T-helper 1 cell treated with Interleukin-12 subunit alpha and Interleukin-12 subunit beta and Interleukin-4 antibody, amounts not matched to agents 30 μg/mL and 1 μg/mL, for 36 hours (primary cell): ENCODE measurements at regions not wholly inside any gene's neighbourhood (a gene's known extent, or its start where the extent isn't known, plus 50 kb on each side); places are given as distances from the start of the nearest gene placed in this dataset.
"Not testable (repeated sequence)": the region's sequence is repeated elsewhere in the genome, so short reads cannot be mapped to it uniquely, and the experiment has no call there.

Source experiments
- H3K27ac Mint-ChIP-seq: one replicate; pipeline ENCODE4 v1.8.0; 2021; ENCODE audit warnings: mild to moderate bottlenecking, mixed read lengths
- H3K27me3 Mint-ChIP-seq: one replicate; pipeline ENCODE4 v1.8.0; 2021; ENCODE audit warnings: low read depth, mixed read lengths
- H3K36me3 Mint-ChIP-seq: one replicate; pipeline ENCODE4 v1.8.0; 2021; ENCODE audit warnings: low read depth, mixed read lengths
- H3K4me1 Mint-ChIP-seq: one replicate; pipeline ENCODE4 v1.8.0; 2021; ENCODE audit warnings: low read depth, mixed read lengths
- H3K4me3 Mint-ChIP-seq: one replicate; pipeline ENCODE4 v1.8.0; 2021; ENCODE audit warnings: mild to moderate bottlenecking, moderate library complexity, mixed read lengths
- H3K9me3 Mint-ChIP-seq: one replicate; pipeline ENCODE4 v1.8.0; 2021; ENCODE audit warnings: mixed read lengths

DNA sequence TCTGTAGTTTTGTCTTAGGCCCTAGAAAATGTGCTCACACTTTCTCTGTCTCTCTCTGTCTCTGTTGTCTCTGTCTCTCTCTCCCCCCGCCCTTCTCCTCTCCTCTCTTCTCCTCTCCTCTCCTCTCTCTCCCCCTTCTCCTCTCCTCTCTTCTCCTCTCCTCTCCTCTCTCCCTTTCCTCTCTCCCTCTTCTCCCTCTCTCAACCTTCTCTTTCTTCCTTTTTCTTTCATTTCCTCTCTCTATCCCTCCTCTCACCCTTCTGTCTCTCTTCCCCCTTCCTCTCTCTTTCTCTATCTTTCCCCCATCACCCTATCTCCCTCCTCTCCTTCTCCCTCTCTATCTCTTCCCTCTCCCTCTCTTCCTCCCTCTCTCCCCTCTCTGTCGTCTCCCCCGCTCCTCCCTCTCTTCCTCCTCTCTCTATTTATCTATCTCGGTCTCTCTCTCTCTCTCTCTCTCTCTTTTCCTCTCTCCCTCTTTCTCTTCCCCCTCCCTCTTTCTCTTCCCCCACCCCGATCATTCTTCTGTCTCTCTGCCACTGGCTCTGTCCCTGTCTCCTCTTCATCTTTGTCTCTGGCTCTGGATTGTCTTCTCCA is 107.2 kb upstream of the C16orf82 start:
- Mint-ChIP-seq H3K4me3 (no peak overlapping the region), H3K27ac (no peak overlapping the region), H3K4me1 (no peaks in the 10 kb centered on the region), H3K36me3 (no peaks in the 10 kb centered on the region), H3K9me3 (no peaks in the 10 kb centered on the region), H3K27me3 (no peaks in the 10 kb centered on the region)

DNA sequence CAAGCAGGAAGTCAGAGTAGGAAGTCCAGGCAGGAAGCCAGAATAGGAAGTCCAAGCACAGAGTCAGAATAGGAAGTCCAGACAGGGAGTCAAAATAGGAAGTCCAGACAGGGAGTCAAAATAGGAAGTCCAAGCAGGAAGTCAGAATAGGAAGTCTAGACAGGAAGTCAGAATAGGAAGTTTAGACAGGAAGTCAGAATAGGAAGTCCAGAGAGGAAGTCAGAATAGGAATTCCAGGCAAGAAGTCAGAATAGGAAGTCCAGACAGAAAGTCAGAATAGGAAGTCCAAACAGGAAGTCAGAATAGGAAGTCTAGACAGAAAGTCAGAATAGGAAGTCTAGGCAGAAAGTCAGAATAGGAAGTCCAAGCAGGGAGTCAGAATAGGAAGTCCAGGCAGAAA is 105.3 kb upstream of the C16orf82 start:
- Mint-ChIP-seq H3K4me3 (no peak overlapping the region), H3K4me1 (no peaks in the 10 kb centered on the region), H3K27ac (no peak overlapping the region)

DNA sequence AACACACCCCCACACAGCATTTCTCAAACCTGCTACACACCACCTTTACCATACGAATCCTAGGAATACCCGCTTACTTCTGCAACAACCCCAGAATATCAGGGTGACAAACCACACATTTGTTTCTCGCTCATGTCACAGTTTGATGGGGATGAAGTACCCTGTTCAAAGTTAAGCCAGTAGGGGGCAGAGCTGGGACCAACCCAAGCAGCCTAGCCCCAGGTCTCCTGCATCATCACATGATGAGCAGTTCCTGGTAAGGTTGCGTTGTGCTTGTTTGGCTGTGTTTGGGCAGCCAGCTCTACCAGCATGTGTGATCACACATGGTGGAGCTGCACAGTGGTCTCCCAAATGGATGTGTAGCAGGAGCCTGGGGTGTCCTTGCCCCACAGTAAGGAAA is 103.6 kb upstream of the C16orf82 start:
- no peaks in the 10 kb centered on the region for H3K9me3 Mint-ChIP-seq
- H3K4me3 Mint-ChIP-seq: no peak overlapping the region
- H3K36me3 Mint-ChIP-seq: no peaks in the 10 kb centered on the region
- H3K27me3 Mint-ChIP-seq: no peaks in the 10 kb centered on the region
- H3K27ac Mint-ChIP-seq: no peak overlapping the region
- no peaks in the 10 kb centered on the region for H3K4me1 Mint-ChIP-seq

More for the DNA sequence above, 105.3 kb upstream of the C16orf82 start:
- Mint-ChIP-seq H3K27me3 (no peaks in the 10 kb centered on the region), H3K9me3 (no peaks in the 10 kb centered on the region), H3K36me3 (no peaks in the 10 kb centered on the region)

DNA sequence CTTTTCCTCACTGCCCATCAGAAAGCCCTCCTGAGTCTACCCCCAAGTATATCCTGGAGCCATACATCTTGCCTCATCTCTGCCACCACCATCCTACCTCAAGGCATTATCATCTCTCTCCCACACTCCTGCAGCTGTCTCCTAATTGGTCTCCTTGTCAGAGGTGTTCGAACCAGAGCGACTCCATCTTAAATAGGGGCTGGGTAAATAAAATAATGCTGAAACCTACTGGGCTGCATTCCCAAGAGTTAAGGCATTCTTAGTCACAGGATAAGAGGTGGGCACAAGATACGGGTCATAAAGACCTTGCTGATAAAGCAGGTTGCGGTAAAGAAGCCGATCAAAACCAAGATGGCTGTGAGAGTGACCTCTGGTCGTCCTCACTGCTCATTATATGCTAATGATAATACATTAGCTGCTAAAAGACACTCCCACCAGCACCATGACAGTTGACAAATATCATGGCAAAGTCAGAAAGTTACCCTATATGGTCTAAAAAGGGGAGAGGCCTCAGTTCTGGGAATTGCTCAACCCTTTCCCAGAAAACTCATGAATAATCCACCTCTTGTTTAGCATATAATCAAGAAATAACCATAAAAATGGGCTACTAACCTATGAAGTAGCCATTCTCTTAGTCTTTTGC is 97.0 kb upstream of the C16orf82 start:
- H3K36me3 Mint-ChIP-seq: no peaks in the 10 kb centered on the region
- H3K27me3 Mint-ChIP-seq: no peaks in the 10 kb centered on the region
- no peak overlapping the region for H3K27ac Mint-ChIP-seq
- H3K4me1 Mint-ChIP-seq: no peaks in the 10 kb centered on the region
- H3K9me3 Mint-ChIP-seq: no peaks in the 10 kb centered on the region
- no peak overlapping the region for H3K4me3 Mint-ChIP-seq

DNA sequence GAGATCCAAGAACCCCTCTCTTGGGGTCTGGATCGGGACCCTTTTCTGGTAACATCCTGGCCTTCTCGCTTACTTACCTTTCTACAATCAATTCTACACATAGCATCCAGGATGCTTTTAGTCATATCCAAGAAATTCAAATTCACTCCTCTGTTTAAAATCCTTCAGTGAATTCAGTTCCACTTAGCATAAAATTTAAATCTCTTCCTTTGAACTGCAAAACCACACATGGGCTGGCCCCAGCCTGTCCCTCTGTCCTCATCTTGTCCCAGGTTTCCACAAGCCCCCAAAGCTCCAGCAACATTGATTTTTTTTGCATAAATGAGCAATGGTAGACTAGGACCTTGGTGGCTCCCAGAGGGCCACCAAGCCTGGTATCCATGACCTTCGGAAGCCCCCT is 96.4 kb upstream of the C16orf82 start:
- H3K9me3 Mint-ChIP-seq: no peaks in the 10 kb centered on the region
- no peaks in the 10 kb centered on the region for H3K36me3 Mint-ChIP-seq
- no peaks in the 10 kb centered on the region for H3K4me1 Mint-ChIP-seq
- H3K27me3 Mint-ChIP-seq: no peaks in the 10 kb centered on the region
- no peak overlapping the region for H3K4me3 Mint-ChIP-seq
- no peak overlapping the region for H3K27ac Mint-ChIP-seq

DNA sequence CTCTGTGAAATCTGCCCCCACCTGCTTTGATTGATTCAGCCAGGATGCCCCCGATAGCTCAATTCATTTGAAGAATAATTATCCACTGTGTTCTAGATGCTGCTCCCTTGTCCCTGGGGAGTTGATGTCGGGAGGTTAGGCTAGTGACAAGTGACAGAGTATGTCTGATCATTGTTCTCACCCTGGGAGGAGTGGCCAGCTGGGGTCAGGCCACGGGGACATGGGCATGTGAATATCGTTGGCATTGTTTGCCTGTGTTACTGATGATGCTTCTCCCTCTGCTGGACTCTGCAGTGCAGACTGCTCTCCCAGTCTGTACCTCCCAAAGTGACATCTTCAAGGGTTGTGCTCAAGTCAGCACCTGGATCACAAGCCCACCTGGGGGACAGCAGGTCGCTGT is 89.9 kb upstream of the C16orf82 start:
- no peak overlapping the region for H3K27ac Mint-ChIP-seq
- H3K36me3 Mint-ChIP-seq: no peaks in the 10 kb centered on the region
- H3K4me3 Mint-ChIP-seq: no peak overlapping the region
- no peaks in the 10 kb centered on the region for H3K4me1 Mint-ChIP-seq
- no peaks in the 10 kb centered on the region for H3K9me3 Mint-ChIP-seq
- H3K27me3 Mint-ChIP-seq: no peaks in the 10 kb centered on the region

DNA sequence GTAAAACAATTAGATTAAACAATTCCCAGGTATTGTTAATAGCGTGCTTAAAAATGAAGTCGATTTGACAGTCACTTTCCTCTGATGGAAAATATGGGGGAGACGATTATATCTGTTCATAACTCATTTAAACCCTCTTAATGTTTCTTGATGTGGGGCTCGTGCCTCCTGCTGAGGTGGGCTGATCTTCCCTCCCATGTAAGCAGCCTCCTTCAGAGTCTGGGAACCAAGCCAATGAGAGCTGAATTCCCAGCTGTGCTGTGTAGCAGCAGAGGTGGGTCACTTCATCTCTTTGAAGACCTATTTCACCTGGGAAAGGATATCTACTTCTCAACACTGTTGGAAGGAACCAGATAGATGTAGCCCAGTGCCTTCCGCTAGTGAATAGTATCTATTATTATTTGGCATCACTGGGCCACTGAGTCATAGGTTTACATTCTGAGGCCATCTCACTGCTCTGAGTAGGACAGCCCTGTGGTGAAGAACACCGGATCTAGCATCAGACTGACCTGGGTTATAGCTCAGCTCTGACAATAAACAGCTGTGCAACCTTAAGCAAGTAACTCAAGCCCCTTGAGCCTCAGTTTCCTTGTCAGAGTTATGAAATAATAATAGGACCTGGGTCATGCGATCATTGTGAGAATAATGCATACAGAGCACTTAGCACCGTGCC is 85.3 kb upstream of the C16orf82 start:
- no peak overlapping the region for H3K4me3 Mint-ChIP-seq
- no peaks in the 10 kb centered on the region for H3K27me3 Mint-ChIP-seq
- no peaks in the 10 kb centered on the region for H3K4me1 Mint-ChIP-seq
- H3K36me3 Mint-ChIP-seq: no peaks in the 10 kb centered on the region
- no peaks in the 10 kb centered on the region for H3K9me3 Mint-ChIP-seq
- H3K27ac Mint-ChIP-seq: no peak overlapping the region

DNA sequence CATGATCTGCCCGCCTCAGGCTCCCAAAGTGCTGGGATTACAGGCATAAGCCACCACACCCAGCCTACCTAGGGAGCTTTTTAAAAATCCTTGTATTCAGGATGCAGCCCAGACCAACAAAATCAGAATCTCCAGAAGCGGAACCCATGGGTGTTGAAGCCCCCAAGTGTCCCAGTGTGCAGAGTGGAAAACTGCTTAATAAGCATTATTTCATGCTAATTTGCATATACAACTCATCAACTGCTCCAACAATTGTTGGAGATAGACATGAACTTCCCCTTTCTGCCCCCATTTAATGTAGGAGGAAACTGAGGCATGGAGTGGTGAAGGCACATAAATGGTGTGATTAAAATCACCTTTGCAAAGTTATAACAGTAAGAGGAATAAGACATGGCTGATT is 84.3 kb upstream of the C16orf82 start:
- H3K4me1 Mint-ChIP-seq: no peaks in the 10 kb centered on the region
- no peak overlapping the region for H3K4me3 Mint-ChIP-seq
- no peaks in the 10 kb centered on the region for H3K36me3 Mint-ChIP-seq
- H3K27ac Mint-ChIP-seq: no peak overlapping the region
- no peaks in the 10 kb centered on the region for H3K27me3 Mint-ChIP-seq
- H3K9me3 Mint-ChIP-seq: no peaks in the 10 kb centered on the region

DNA sequence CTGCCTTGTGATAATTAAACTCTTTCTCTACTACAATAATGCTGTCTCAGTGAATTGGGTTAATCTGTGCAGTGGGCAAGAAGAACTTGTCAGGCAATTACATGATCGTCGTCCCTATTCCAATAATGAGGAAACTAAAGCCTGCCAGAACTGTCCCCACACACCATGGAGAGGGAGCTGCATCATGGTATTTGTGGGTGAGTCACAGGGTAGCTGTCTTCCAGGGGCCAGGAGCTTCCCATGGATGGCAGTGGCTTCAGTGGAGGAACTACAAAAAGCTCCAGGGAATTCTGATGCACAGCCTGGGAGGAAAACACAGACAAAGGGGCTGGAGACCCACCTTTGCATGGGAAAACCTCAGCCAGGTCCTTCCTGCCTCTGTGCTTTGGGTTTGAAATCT is 83.3 kb upstream of the C16orf82 start:
- H3K27ac Mint-ChIP-seq: no peak overlapping the region
- no peak overlapping the region for H3K4me3 Mint-ChIP-seq
- H3K9me3 Mint-ChIP-seq: no peaks in the 10 kb centered on the region
- H3K27me3 Mint-ChIP-seq: no peaks in the 10 kb centered on the region
- no peaks in the 10 kb centered on the region for H3K4me1 Mint-ChIP-seq
- no peaks in the 10 kb centered on the region for H3K36me3 Mint-ChIP-seq

DNA sequence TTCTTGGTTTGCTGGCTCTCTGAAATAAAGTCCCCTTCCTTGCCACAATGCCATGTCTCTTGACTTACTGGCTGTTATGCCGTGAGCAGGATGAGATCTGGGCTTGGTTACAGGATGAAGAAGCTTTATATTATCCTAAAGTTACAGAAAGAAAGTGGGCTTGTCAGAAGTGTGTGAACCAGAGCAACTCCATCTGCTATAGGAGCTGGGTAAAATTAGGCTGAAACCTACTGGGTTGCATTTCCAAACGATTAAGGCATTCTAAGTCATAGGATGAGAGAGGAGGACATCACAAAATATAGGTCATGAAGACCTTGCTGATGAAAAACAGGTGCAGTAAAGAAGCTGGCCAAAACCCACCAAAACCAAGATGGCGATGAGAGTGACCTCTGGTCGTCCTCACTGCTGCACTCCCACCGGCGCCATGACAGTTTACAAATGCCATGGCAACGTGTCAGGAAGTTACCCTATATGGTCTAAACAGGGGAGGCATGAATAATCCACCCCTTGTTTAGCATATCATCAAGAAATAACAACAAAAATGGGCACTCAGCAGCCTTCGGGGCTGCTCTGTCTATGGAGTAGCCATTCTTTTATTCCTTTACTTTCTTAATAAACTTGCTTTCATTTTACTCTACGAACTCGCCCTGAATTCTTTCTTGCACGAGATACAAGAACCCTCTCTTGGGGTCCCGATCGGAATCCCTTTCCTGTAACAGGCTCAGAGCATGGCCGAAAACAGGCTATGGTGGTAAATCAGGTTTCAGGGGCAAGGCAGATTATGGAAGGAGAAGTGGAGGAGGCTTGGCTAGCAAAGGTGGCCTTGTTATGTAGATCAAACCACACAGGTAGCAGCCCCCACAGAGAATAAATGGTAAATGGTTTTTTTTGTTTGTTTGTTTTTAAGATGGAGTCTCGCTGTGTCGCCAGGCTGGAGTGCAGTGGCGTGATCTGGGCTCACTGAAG is 81.3 kb upstream of the C16orf82 start:
- no peaks in the 10 kb centered on the region for H3K9me3 Mint-ChIP-seq
- no peaks in the 10 kb centered on the region for H3K4me1 Mint-ChIP-seq
- no peaks in the 10 kb centered on the region for H3K36me3 Mint-ChIP-seq
- H3K27me3 Mint-ChIP-seq: no peaks in the 10 kb centered on the region
- no peak overlapping the region for H3K27ac Mint-ChIP-seq
- no peak overlapping the region for H3K4me3 Mint-ChIP-seq

DNA sequence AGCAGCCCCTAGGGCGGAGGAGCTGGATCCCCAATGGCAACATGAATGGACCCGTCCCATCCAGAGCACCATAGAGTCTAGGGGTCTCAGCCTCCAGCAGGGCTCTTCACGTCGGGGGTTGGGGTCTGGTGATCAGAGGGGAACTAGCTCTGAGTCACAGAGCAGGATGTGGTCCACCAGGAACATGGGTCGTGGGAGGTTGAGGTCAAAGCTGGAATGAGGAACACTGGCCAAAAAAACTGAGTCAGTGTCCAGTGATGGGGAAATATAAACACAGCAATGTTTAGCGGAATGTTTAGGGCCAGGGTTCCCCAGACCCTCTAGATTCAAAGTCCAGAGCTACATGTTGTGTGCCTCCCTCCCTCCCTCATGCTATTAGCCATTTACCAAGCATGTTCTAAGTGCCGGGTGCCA is 79.1 kb upstream of the C16orf82 start:
- H3K36me3 Mint-ChIP-seq: no peaks in the 10 kb centered on the region

DNA sequence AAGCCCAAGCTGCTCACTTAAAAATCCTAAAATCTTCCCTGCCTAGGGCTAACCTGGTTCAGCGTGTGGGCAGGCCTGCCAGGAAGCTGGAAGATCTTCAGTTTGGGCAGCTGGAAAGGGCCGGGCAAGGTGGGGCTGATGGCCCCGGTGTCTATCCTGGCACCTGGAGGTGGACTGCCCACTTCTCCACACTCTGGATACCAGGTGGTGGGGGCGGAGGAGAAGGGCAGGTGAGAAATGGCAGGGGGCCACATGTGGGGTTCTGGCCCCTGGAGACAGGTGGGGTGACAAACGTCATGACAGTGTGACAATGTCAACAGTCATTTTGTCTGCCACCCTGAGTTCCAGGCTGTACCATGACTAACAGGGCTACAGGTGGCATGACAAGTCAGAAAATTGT is 78.5 kb upstream of the C16orf82 start:
- no peak overlapping the region for H3K4me3 Mint-ChIP-seq
- no peaks in the 10 kb centered on the region for H3K27me3 Mint-ChIP-seq
- H3K4me1 Mint-ChIP-seq: no peaks in the 10 kb centered on the region
- no peaks in the 10 kb centered on the region for H3K9me3 Mint-ChIP-seq
- H3K36me3 Mint-ChIP-seq: no peaks in the 10 kb centered on the region
- no peak overlapping the region for H3K27ac Mint-ChIP-seq

More for the DNA sequence above, 79.1 kb upstream of the C16orf82 start:
- Mint-ChIP-seq H3K9me3 (no peaks in the 10 kb centered on the region), H3K27ac (no peak overlapping the region), H3K27me3 (no peaks in the 10 kb centered on the region), H3K4me3 (no peak overlapping the region), H3K4me1 (no peaks in the 10 kb centered on the region)

DNA sequence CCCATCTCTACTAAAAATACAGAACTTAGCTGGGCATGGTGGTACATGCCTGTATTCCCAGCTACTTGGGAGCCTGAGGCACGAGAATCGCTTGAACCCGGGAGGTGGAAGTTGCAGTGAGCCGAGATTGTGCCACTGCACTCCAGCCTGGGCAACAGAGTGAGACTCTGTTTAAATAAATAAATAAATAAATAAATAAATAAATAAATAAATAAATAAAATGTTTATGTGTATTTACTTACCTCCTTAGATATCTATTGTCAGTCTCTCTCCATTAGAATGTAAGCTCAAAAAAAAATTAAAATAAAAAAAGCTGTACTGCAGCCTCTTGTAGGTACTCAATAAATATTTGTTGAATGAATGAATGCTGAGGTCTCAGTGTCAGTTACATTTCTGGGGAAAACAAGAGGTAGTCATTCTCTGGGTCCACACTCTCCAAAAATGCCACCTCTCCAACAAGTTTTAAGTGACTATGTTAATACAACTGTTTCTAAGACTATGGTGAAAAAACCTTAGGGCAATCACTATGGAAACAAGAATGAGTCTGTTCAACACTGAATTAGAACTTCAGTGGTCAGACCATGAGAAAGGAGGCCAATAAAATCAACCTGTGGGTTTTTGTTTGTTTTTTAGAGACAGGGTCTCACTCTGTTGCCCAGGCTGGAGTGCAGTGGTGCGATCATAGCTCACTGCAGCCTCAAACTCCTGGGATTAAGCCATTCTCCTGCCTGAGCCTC is 76.2 kb upstream of the C16orf82 start:
- not testable (repeated sequence) for H3K9me3 Mint-ChIP-seq, H3K36me3 Mint-ChIP-seq, H3K4me3 Mint-ChIP-seq, H3K4me1 Mint-ChIP-seq, H3K27ac Mint-ChIP-seq, H3K27me3 Mint-ChIP-seq
